T-helper 1 cell (primary cell): ENCODE measurements at regions not wholly inside any gene's neighbourhood (a gene's known extent, or its start where the extent isn't known, plus 50 kb on each side); places are given as distances from the start of the nearest gene placed in this dataset.

ENCODE experiments used
- DNase-seq, 5 donors: peaks; one replicate each; pipeline ENCODE4 v3.0.0-alpha.2; 2012 to 2020

DNA sequence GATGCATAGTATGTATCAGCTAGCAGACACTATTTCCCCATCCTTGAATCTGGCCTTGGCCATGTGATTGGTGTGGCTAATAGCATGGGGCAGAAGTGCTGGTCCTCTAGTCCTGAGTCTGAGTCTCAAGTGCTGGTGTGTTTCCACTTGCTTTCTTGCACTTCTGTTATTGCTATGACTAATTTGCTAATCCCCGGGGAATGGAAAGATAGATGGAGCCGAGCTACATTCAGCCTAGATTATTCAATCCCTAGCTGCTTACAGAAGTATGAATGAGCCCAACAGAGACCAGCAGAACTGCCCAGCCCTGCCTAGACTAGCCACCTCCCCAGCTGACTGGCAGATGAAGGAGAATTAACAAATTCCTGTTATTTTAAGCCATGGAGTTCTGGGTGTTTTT, 53.2 kb upstream of the SYPL1 start:
- no peak for DNase-seq

- no peak for DNase-seq
Measured at GRCh38 chr7:106163257-106163656, 51.1 kb upstream of the SYPL1 start.
